AG04450 (cell line): ENCODE measurements at regions not wholly inside any gene's neighbourhood (a gene's known extent, or its start where the extent isn't known, plus 50 kb on each side); places are given as distances from the start of the nearest gene placed in this dataset.

Source experiments
- CTCF ChIA-PET: fragments of 300-600, 350-600 bp; formaldehyde crosslinking; extraction: SDS; loops from one replicate; lab custom pipeline; 2022; ENCODE audit warnings: antibody characterized with exemption, inconsistent platforms; lab: Charles Lee
- POLR2A ChIA-PET: fragments of 350-600 bp; formaldehyde crosslinking; extraction: SDS; loops from one replicate; lab custom pipeline; 2021; ENCODE audit warnings: antibody characterized with exemption, inconsistent platforms; lab: Yijun Ruan, JAX
- DNase-seq: peaks from one replicate; pipeline ENCODE4 v3.0.0-alpha.2; 2011; ENCODE audit warnings: low read depth, low spot score
- H3K27ac ChIP-seq: one replicate; pipeline ENCODE4 v1.5.1; 2012; ENCODE audit warnings: low read depth, low read length, control low read depth
- H3K27me3 ChIP-seq: one replicate; pipeline ENCODE4 v1.6.0; 2012; ENCODE audit warnings: low read length; ENCODE audit not compliant: control insufficient read depth, insufficient read depth
- H3K4me3 ChIP-seq: 2 replicates; pipeline ENCODE4 v1.5.1; 2011; ENCODE audit warnings: mild to moderate bottlenecking, low read depth, low read length, control low read depth
- H3K9me3 ChIP-seq: 2 replicates; pipeline ENCODE4 v1.5.1; 2012; ENCODE audit warnings: low read length; ENCODE audit not compliant: control insufficient read depth, insufficient read depth
- TF ChIP-seq, protein P1 (sequence below): IDR thresholded peaks from 2 replicates; pipeline ENCODE4 v1.5.1; 2011; ENCODE audit warnings: low read depth, low read length, control low read depth, inconsistent platforms

DNA sequence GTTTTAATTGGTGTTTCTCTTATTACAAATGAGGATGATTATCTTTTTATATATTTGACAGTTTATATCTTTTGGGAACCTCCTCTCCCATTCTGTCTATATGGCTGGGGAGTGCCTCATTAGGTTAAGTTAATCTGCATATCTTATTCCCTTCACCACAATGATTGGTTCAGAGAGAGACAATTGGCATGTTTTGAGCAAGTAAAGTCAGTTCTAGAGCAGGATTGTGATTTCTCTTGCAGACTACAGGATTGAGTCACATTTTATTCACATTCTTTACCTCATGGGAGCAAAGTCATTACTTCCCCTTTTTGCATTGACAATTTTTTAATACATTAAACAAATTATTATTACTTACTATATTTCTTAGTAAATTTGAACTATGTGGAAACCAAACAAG is 345.6 kb downstream of the MDFIC start:
- H3K4me3 ChIP-seq: no peak overlapping the region
- no peak for DNase-seq
- H3K27ac ChIP-seq: no peak overlapping the region
- H3K9me3 ChIP-seq: no peaks in the 10 kb centered on the region
- TF ChIP-seq, protein P1, sequence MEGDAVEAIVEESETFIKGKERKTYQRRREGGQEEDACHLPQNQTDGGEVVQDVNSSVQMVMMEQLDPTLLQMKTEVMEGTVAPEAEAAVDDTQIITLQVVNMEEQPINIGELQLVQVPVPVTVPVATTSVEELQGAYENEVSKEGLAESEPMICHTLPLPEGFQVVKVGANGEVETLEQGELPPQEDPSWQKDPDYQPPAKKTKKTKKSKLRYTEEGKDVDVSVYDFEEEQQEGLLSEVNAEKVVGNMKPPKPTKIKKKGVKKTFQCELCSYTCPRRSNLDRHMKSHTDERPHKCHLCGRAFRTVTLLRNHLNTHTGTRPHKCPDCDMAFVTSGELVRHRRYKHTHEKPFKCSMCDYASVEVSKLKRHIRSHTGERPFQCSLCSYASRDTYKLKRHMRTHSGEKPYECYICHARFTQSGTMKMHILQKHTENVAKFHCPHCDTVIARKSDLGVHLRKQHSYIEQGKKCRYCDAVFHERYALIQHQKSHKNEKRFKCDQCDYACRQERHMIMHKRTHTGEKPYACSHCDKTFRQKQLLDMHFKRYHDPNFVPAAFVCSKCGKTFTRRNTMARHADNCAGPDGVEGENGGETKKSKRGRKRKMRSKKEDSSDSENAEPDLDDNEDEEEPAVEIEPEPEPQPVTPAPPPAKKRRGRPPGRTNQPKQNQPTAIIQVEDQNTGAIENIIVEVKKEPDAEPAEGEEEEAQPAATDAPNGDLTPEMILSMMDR: no peak
- POLR2A ChIA-PET: no interaction called here
- CTCF ChIA-PET: no interaction called here
- no peaks in the 10 kb centered on the region for H3K27me3 ChIP-seq

DNA sequence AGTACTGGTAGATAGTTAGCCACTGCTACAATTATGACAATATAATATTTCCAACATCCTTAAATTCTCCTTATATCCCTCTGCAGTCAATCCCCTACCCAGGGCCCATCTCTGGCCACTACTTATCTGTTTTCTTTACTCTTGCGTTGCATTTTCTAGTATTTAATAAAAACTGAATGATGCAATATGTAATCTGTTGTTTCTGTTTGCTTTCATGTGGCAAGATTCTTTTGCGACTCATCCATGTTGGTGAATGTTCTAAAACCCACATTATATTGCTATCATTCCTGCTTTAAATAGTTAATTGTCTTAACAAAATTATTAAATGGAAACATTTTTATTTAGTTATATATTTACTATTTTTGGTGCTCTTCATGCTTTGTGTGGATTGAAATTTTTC is 338.5 kb downstream of the MDFIC start:
- DNase-seq: no peak
- ChIA-PET CTCF (no interaction called here), POLR2A (no interaction called here)

GRCh38 chr7:115252461-115252860 is 330.6 kb downstream of the MDFIC start:
- H3K27ac ChIP-seq: no peak overlapping the region
- H3K4me3 ChIP-seq: no peak overlapping the region
- H3K9me3 ChIP-seq: no peaks in the 10 kb centered on the region
- no peak for DNase-seq
- POLR2A ChIA-PET: no interaction called here
- TF ChIP-seq, protein P1: no peak
- H3K27me3 ChIP-seq: no peaks in the 10 kb centered on the region
- CTCF ChIA-PET: interaction anchor here (0.6 kb wide), 1 partner anchor 101 kb away, joined by 3 read pairs; no protein-coding TSS in a partner anchor

More for the DNA sequence above, 338.5 kb downstream of the MDFIC start:
- TF ChIP-seq, protein P1: no peak
- H3K4me3 ChIP-seq: no peak overlapping the region
- H3K27me3 ChIP-seq: no peaks in the 10 kb centered on the region
- H3K9me3 ChIP-seq: no peaks in the 10 kb centered on the region
- H3K27ac ChIP-seq: no peak overlapping the region

DNA sequence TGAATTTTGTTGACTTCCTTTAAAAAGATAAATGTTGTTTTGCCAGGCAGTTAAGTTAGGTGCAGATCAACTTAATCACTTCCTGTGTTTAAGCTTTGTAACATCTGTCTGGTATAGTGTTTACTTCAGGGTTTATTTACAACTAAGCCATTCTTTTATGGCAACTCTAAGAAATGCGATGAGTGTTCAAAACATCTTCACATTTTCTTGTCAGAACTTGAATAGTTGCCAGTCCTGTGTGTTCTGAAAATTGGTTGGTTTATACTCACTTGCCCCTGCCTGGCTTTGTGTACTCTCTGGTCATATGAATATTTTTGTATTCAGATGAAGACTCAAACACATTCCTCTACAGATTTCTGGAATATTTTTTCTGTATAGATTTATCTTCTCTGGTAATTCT is 327.2 kb downstream of the MDFIC start:
- Histone ChIP-seq H3K4me3 (no peak overlapping the region), H3K27me3 (no peaks in the 10 kb centered on the region), H3K9me3 (no peaks in the 10 kb centered on the region), H3K27ac (no peak overlapping the region)
- ChIA-PET POLR2A (no interaction called here), CTCF (no interaction called here)
- peak; percentile 27 for DNase-seq
- TF ChIP-seq, protein P1: no peak

GRCh38 chr7:115241151-115241550 is 319.3 kb downstream of the MDFIC start:
- no peak for DNase-seq
- no peaks in the 10 kb centered on the region for H3K9me3 ChIP-seq
- TF ChIP-seq, protein P1: no peak
- H3K4me3 ChIP-seq: no peak overlapping the region
- POLR2A ChIA-PET: no interaction called here
- no peaks in the 10 kb centered on the region for H3K27me3 ChIP-seq
- H3K27ac ChIP-seq: no peak overlapping the region
- CTCF ChIA-PET: no interaction called here
